A549 (cell line): ENCODE measurements at regions not wholly inside any gene's neighbourhood (a gene's known extent, or its start where the extent isn't known, plus 50 kb on each side); places are given as distances from the start of the nearest gene placed in this dataset.

ENCODE experiments used
- ATAC-seq, 2 experiments: fragments of 200-7000 bp in 1 of 2; fragments of >200 bp in 1 of 2; cut with Nextera tagmentation in 1 of 2; cut with Tn5 transposase in 1 of 2; 3 replicates each; pipeline versions ENCODE4 v1.8.0 to v1.9.1; 2018 to 2020; ENCODE audit warnings: mild to moderate bottlenecking in 1 of 2, moderate library complexity in 1 of 2
- CTCF ChIA-PET: fragments of 300-600 bp; sonication (Branson Sonifier 250); formaldehyde crosslinking; extraction: SDS; loops from one replicate; lab custom pipeline; 2021; ENCODE audit warnings: antibody characterized with exemption, inconsistent platforms; lab: Yijun Ruan, JAX
- POLR2A ChIA-PET: fragments of 350-600 bp; formaldehyde crosslinking; extraction: SDS; loops from one replicate; lab custom pipeline; 2021; ENCODE audit warnings: antibody characterized with exemption, inconsistent platforms; lab: Yijun Ruan, JAX
- DNase-seq, 2 experiments: peaks; one replicate each; pipeline versions ENCODE4 v3.0.0 to v3.0.0-alpha.2; 2011 to 2016; ENCODE audit warnings: low read depth in 1 of 2, low spot score in 1 of 2
- FAIRE-seq: peaks from 2 replicates; lab custom pipeline; 2011; peaks lifted over from hg19 to GRCh38; lab: Jason Lieb, UNC
- H3K27ac ChIP-seq, 2 experiments: fragments of >200 bp; sonication (Bioruptor Twin); formaldehyde crosslinking; 3 replicates each; pipeline ENCODE4 v1.5.1; 2016 to 2017
- H3K4me1 ChIP-seq: fragments of >200 bp; sonication (Bioruptor Twin); formaldehyde crosslinking; 3 replicates; pipeline ENCODE4 v1.6.1; 2016
- H3K4me2 ChIP-seq: fragments of >200 bp; sonication (Bioruptor Twin); formaldehyde crosslinking; 3 replicates; pipeline ENCODE4 v1.6.1; 2016
- H3K4me3 ChIP-seq: fragments of >200 bp; sonication (Bioruptor Twin); formaldehyde crosslinking; 3 replicates; pipeline ENCODE4 v1.5.1; 2016
- H3K9me3 ChIP-seq: fragments of >200 bp; sonication (Bioruptor Twin); formaldehyde crosslinking; 3 replicates; pipeline ENCODE4 v1.6.1; 2016
- BCL3 ChIP-seq: fragments of >200 bp; sonication (Bioruptor Twin); formaldehyde crosslinking; IDR thresholded peaks from 3 replicates; pipeline ENCODE4 v1.6.1; 2016
- BHLHE40 ChIP-seq: IDR thresholded peaks from 2 replicates; pipeline ENCODE4 v1.6.1; 2012; ENCODE audit warnings: low read depth, low read length, inconsistent platforms
- CHD4 ChIP-seq: fragments of 200-600 bp; sonication (generic); IDR thresholded peaks from 2 replicates; pipeline ENCODE4 v1.6.1; 2016; ENCODE audit warnings: antibody characterized with exemption, mild to moderate bottlenecking, borderline replicate concordance
- CTCF ChIP-seq: fragments of >200 bp; sonication (Bioruptor Twin); formaldehyde crosslinking; IDR thresholded peaks from 3 replicates; pipeline ENCODE4 v1.5.1; 2016
- E2F6 ChIP-seq: IDR thresholded peaks from 2 replicates; pipeline ENCODE4 v1.6.1; 2012; ENCODE audit warnings: low read depth, borderline replicate concordance
- EHF ChIP-seq: fragments of 250-450 bp; sonication (Bioruptor Pico); IDR thresholded peaks from 2 replicates; pipeline ENCODE4 v1.5.0; 2020; ENCODE audit warnings: mild to moderate bottlenecking
- ELK1 ChIP-seq: fragments of 150-350 bp; IDR thresholded peaks from 2 replicates; pipeline ENCODE4 v1.6.1; 2014; ENCODE audit warnings: low read depth, mild to moderate bottlenecking, low read length
- FOSB ChIP-seq: fragments of 250-450 bp; sonication (Bioruptor Pico); IDR thresholded peaks from 2 replicates; pipeline ENCODE4 v1.5.0; 2020; ENCODE audit warnings: mild to moderate bottlenecking, moderate library complexity
- GATA3 ChIP-seq: IDR thresholded peaks from 2 replicates; pipeline ENCODE4 v1.6.1; 2012; ENCODE audit warnings: borderline replicate concordance
- HMGXB4 ChIP-seq: fragments of 250-450 bp; sonication (Bioruptor Pico); IDR thresholded peaks from 2 replicates; pipeline ENCODE4 v1.5.0; 2021; ENCODE audit warnings: mild to moderate bottlenecking, moderate library complexity, borderline replicate concordance
- HOXB5 ChIP-seq: fragments of 250-450 bp; sonication (Bioruptor Pico); IDR thresholded peaks from 2 replicates; pipeline ENCODE4 v1.5.0; 2020; ENCODE audit warnings: mild to moderate bottlenecking, moderate library complexity
- JUN ChIP-seq, 2 experiments: fragments of >200 bp; sonication (Bioruptor Twin); formaldehyde crosslinking; IDR thresholded peaks; 2 replicates in 1 of 2; 3 replicates in 1 of 2; pipeline ENCODE4 v1.6.1; 2016 to 2017
- JUNB ChIP-seq: fragments of >200 bp; sonication (Bioruptor Twin); formaldehyde crosslinking; IDR thresholded peaks from 2 replicates; pipeline ENCODE4 v1.6.1; 2016
- KDM5A ChIP-seq: fragments of 200-600 bp; sonication (generic); IDR thresholded peaks from 2 replicates; pipeline ENCODE4 v1.6.1; 2016; ENCODE audit warnings: antibody characterized with exemption, mild to moderate bottlenecking
- MYC ChIP-seq: IDR thresholded peaks from 2 replicates; pipeline ENCODE4 v1.6.1; 2012; ENCODE audit warnings: mild to moderate bottlenecking, inconsistent platforms, low read length, improper control_type of control experiment, borderline replicate concordance
- NPAS2 ChIP-seq: fragments of 250-450 bp; sonication (Bioruptor Pico); IDR thresholded peaks from 2 replicates; pipeline ENCODE4 v1.8.0; 2022; ENCODE audit warnings: mild to moderate bottlenecking, moderate library complexity, borderline replicate concordance
- POLR2AphosphoS2 ChIP-seq: conservative IDR thresholded peaks from 2 replicates; pipeline ENCODE4 v1.6.1; 2012; ENCODE audit warnings: low read length, improper control_type of control experiment, inconsistent platforms
- RARB ChIP-seq: fragments of 250-450 bp; sonication (Bioruptor Pico); IDR thresholded peaks from 2 replicates; pipeline ENCODE4 v1.8.0; 2021; ENCODE audit warnings: mild to moderate bottlenecking, moderate library complexity
- RCOR1 ChIP-seq: fragments of 150-350 bp; IDR thresholded peaks from 2 replicates; pipeline ENCODE4 v1.6.1; 2014; ENCODE audit warnings: antibody characterized with exemption, low read length, low read depth
- RFX5 ChIP-seq: fragments of 450-650 bp; IDR thresholded peaks from 2 replicates; pipeline ENCODE4 v1.7.1; 2014; ENCODE audit warnings: antibody characterized with exemption, mild to moderate bottlenecking, moderate library complexity
- SMC3 ChIP-seq: fragments of >200 bp; sonication (Bioruptor Twin); formaldehyde crosslinking; IDR thresholded peaks from 3 replicates; pipeline ENCODE4 v1.6.1; 2018; ENCODE audit warnings: inconsistent platforms
- TFCP2L1 ChIP-seq: fragments of 250-450 bp; sonication (Bioruptor Pico); IDR thresholded peaks from 2 replicates; pipeline ENCODE4 v1.5.0; 2021; ENCODE audit warnings: mild to moderate bottlenecking
- USF2 ChIP-seq: fragments of 450-650 bp; IDR thresholded peaks from 2 replicates; pipeline ENCODE4 v1.6.1; 2014; ENCODE audit warnings: antibody characterized with exemption
- ZFP36 ChIP-seq: fragments of 450-650 bp; IDR thresholded peaks from 2 replicates; pipeline ENCODE4 v1.6.1; 2014; ENCODE audit warnings: borderline replicate concordance; ENCODE audit not compliant: partially characterized antibody
- ZNF302 ChIP-seq: fragments of 250-450 bp; sonication (Bioruptor Pico); IDR thresholded peaks from 2 replicates; pipeline ENCODE4 v1.9.0; 2021; ENCODE audit warnings: inconsistent platforms, mild to moderate bottlenecking, moderate library complexity
- ZSCAN20 ChIP-seq: fragments of 250-450 bp; sonication (Bioruptor Pico); IDR thresholded peaks from 2 replicates; pipeline ENCODE4 v1.8.0; 2022; ENCODE audit warnings: mild to moderate bottlenecking, moderate library complexity
- WGBS: methylation state at CpG from one replicate; pipeline ENCODE4 v1.1.6; 2017; ENCODE audit errors: missing lambda C conversion rate; 5-methylcytosine and 5-hydroxymethylcytosine counted together

- TF ChIP-seq HOXB5 (CRISPR knock-in tag) (no peak), BCL3 (no peak), RCOR1 (no peak), CHD4 (no peak), FOSB (no peak), KDM5A (no peak), CTCF (no peak), MYC (no peak), JUN (IDR thresholded peaks at IDR 0.05) (no peak), E2F6 (no peak), ZNF302 (CRISPR knock-in tag) (no peak)
- Histone ChIP-seq H3K9me3 (no peaks in the 10 kb centered on the region), H3K4me2 (no peak overlapping the region), H3K27ac (no peak overlapping the region), H3K4me1 (no peaks in the 10 kb centered on the region), H3K4me3 (no peak overlapping the region)
- CTCF ChIA-PET: no interaction called here
- 61% methylated on average over 5 of the region's 5 CpGs for whole genome bisulfite sequencing
- POLR2A ChIA-PET: no interaction called here
- FAIRE-seq (no peak), ATAC-seq (no peak), DNase-seq (no peak)
These were observed 98.0 kb upstream of the LHX1 start for GRCh38 chr17:36839256-36839655.

GRCh38 chr17:36840796-36841195, 96.5 kb upstream of the LHX1 start:
- Histone ChIP-seq H3K27ac (no peak overlapping the region), H3K9me3 (no peaks in the 10 kb centered on the region), H3K4me2 (no peak overlapping the region), H3K4me3 (no peak overlapping the region), H3K4me1 (no peaks in the 10 kb centered on the region)
- no peak for FAIRE-seq
- DNase-seq: no peak
- ChIA-PET POLR2A (no interaction called here), CTCF (interaction anchor here (0.5 to 1.9 kb wide), 3 partner anchors 10 to 275 kb away, joined by 4 to 5 read pairs (median 5); no protein-coding TSS in a partner anchor)
- 41% methylated on average over 1 of the region's 1 CpG for WGBS
- no peak for TF ChIP-seq ELK1
- TF ChIP-seq POLR2AphosphoS2: no peak
- TF ChIP-seq RFX5: no peak
- TF ChIP-seq MYC: no peak
- no peak for TF ChIP-seq USF2
- no peak for TF ChIP-seq ZSCAN20 (CRISPR knock-in tag)
- TF ChIP-seq TFCP2L1 (CRISPR knock-in tag): no peak
- no peak for TF ChIP-seq E2F6
- no peak for TF ChIP-seq BHLHE40
- no peak for TF ChIP-seq EHF (CRISPR knock-in tag)
- TF ChIP-seq GATA3: no peak
- TF ChIP-seq ZFP36: no peak
- no peak for TF ChIP-seq HMGXB4 (CRISPR knock-in tag)
- no peak for TF ChIP-seq RARB (CRISPR knock-in tag)
- TF ChIP-seq CTCF: no peak
- TF ChIP-seq NPAS2 (CRISPR knock-in tag): no peak
- TF ChIP-seq SMC3: no peak
- TF ChIP-seq JUNB: no peak
- no peak for ATAC-seq
